ENCODE measurements at regions not wholly inside any gene's neighbourhood (a gene's known extent, or its start where the extent isn't known, plus 50 kb on each side); places are given as distances from the start of the nearest gene placed in this dataset.
A peak's percentile ranks its signal among the peaks of the same experiment; 100 is the strongest.

DNA sequence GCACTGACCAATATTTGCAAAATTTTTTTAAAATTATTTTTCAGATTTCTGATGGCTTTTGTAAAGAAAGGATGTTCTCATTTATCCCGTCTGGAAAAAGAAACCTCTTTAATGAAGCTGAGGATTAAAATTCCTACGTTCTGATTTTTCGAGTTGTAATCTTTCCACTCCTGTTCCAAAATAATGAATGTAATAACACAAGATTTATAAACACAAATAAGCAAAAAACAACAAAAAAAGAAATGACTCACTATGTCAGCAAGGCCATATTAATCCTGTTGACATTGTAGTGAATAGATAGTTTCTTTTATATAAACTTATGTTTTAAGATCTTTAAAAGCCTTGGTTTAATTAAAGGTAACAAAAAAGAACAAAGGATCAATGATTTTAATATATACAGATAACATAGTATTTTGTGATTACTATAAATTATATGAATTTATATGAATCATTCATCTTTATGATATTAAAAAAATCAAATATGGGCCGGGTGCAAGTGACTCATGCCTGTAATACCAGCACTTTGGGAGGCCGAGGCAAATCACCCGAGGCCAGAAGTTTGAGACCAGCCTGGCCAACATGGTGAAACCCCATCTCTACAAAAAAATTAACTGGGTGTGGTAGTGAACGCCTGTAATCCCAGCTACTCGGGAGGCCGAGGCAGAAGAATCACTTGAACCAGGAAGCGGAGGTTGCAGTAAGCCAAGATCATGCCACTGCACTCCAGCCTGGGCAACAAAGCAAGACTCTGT, 336.6 kb upstream of the DAB2 start:
- no peaks in the 10 kb centered on the region for H3K27me3 ChIP-seq (ENCODE audit: control insufficient read depth in 3 of 3, insufficient read depth in 3 of 3, low read length in 2 of 3)
- H3K27ac ChIP-seq (ENCODE audit: low read depth in 1 of 2, low read length in 1 of 2): no peak overlapping the region
- H3K9ac ChIP-seq (ENCODE audit: insufficient read depth in 1 of 2, low read length in 2 of 2): no peak overlapping the region
- ATAC-seq (ENCODE audit: insufficient read depth, low FRiP score): no peak
- no peak for DNase-seq
- H3K4me1 ChIP-seq (ENCODE audit: control insufficient read depth in 5 of 5, insufficient read depth in 5 of 5, low read length in 5 of 5): peaks cover 0 to 18% (median 0%) of the 10 kb centered on the region in 5 donors
- H3K4me3 ChIP-seq: no peak overlapping the region
- TF ChIP-seq, protein P1, sequence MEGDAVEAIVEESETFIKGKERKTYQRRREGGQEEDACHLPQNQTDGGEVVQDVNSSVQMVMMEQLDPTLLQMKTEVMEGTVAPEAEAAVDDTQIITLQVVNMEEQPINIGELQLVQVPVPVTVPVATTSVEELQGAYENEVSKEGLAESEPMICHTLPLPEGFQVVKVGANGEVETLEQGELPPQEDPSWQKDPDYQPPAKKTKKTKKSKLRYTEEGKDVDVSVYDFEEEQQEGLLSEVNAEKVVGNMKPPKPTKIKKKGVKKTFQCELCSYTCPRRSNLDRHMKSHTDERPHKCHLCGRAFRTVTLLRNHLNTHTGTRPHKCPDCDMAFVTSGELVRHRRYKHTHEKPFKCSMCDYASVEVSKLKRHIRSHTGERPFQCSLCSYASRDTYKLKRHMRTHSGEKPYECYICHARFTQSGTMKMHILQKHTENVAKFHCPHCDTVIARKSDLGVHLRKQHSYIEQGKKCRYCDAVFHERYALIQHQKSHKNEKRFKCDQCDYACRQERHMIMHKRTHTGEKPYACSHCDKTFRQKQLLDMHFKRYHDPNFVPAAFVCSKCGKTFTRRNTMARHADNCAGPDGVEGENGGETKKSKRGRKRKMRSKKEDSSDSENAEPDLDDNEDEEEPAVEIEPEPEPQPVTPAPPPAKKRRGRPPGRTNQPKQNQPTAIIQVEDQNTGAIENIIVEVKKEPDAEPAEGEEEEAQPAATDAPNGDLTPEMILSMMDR (IDR thresholded peaks at IDR 0.05; ENCODE audit: control extremely low read depth, extremely low read depth): no peak
- no peaks in the 10 kb centered on the region for H3K9me3 ChIP-seq (ENCODE audit: control insufficient read depth in 4 of 4, insufficient read depth in 3 of 4, low read length in 3 of 4)
- WGBS, 2 donors: 86 to 91% methylated on average over 10 of the region's 10 CpGs
- no peaks in the 10 kb centered on the region for H3K36me3 ChIP-seq (ENCODE audit: control insufficient read depth in 4 of 4, insufficient read depth in 4 of 4, low read length in 4 of 4)

GRCh38 chr5:39760385-39761198, 335.8 kb upstream of the DAB2 start:
- Histone ChIP-seq H3K36me3 (ENCODE audit: control insufficient read depth in 4 of 4, insufficient read depth in 4 of 4, low read length in 4 of 4) (no peaks in the 10 kb centered on the region), H3K27me3 (ENCODE audit: control insufficient read depth in 3 of 3, insufficient read depth in 3 of 3, low read length in 2 of 3) (no peaks in the 10 kb centered on the region), H3K9ac (ENCODE audit: insufficient read depth in 1 of 2, low read length in 2 of 2) (no peak overlapping the region), H3K9me3 (ENCODE audit: control insufficient read depth in 4 of 4, insufficient read depth in 3 of 4, low read length in 3 of 4) (no peaks in the 10 kb centered on the region), H3K4me1 (ENCODE audit: control insufficient read depth in 5 of 5, insufficient read depth in 5 of 5, low read length in 5 of 5) (peaks cover 0 to 25% (median 0%) of the 10 kb centered on the region in 5 donors), H3K4me3 (no peak overlapping the region), H3K27ac (ENCODE audit: low read depth in 1 of 2, low read length in 1 of 2) (peak overlapping the region in 1 of 2 donors; percentile 53)
- peak; percentile 17 to 87 (median 77) for DNase-seq
- peak; percentile 27 for ATAC-seq (ENCODE audit: insufficient read depth, low FRiP score)
- 46 to 56% methylated on average over 5 of the region's 5 CpGs for WGBS, 2 donors
- TF ChIP-seq, protein P1 (IDR thresholded peaks at IDR 0.05; ENCODE audit: control extremely low read depth, extremely low read depth): no peak

DNA sequence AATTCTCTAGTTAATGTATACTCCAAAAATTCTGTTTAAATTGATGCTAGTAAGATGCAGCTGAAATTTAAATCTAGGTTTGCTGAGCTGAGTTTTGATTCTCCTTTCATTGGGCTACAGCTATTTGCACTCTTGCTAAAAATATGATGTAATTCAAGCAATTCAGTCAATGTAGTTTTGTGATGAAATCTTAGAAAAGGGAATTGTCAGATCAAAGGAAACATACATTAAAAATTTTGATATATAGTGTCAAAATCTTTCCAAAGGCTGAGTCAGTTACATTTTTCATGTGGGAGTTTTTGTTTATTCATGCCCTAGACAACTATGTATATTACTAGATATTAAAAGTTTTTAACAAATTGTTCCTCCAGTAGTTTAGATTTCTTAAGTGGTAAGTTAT, 334.9 kb upstream of the DAB2 start:
- Histone ChIP-seq H3K27ac (ENCODE audit: low read depth in 1 of 2, low read length in 1 of 2) (no peak overlapping the region), H3K4me1 (ENCODE audit: control insufficient read depth in 5 of 5, insufficient read depth in 5 of 5, low read length in 5 of 5) (peaks cover 0 to 25% (median 0%) of the 10 kb centered on the region in 5 donors), H3K9ac (ENCODE audit: insufficient read depth in 1 of 2, low read length in 2 of 2) (no peak overlapping the region), H3K36me3 (ENCODE audit: control insufficient read depth in 4 of 4, insufficient read depth in 4 of 4, low read length in 4 of 4) (no peaks in the 10 kb centered on the region), H3K4me3 (no peak overlapping the region), H3K9me3 (ENCODE audit: control insufficient read depth in 4 of 4, insufficient read depth in 3 of 4, low read length in 3 of 4) (no peaks in the 10 kb centered on the region), H3K27me3 (ENCODE audit: control insufficient read depth in 3 of 3, insufficient read depth in 3 of 3, low read length in 2 of 3) (no peaks in the 10 kb centered on the region)
- TF ChIP-seq, protein P1 (IDR thresholded peaks at IDR 0.05; ENCODE audit: control extremely low read depth, extremely low read depth): no peak
- DNase-seq: peak in 2 of 3 donors; percentile 21 to 34
- ATAC-seq (ENCODE audit: insufficient read depth, low FRiP score): no peak
